ENCODE measurements at regions not wholly inside any gene's neighbourhood (a gene's known extent, or its start where the extent isn't known, plus 50 kb on each side); places are given as distances from the start of the nearest gene placed in this dataset.

GRCh38 chr4:188942606-188943005 is 803.4 kb downstream of the TRIML1 start:
- no peak for DNase-seq
- Histone ChIP-seq H3K9me3 (ENCODE audit: control insufficient read depth, low read length) (no peaks in the 10 kb centered on the region), H3K27me3 (ENCODE audit: control insufficient read depth, insufficient read depth, low read length, poor library complexity, severe bottlenecking) (no peaks in the 10 kb centered on the region), H3K4me3 (ENCODE audit: low read length) (no peak overlapping the region), H3K9ac (ENCODE audit: extremely low read depth, low read length, poor library complexity, severe bottlenecking) (no peak overlapping the region), H3K4me1 (ENCODE audit: control insufficient read depth, insufficient read depth, low read length) (no peaks in the 10 kb centered on the region), H3K27ac (ENCODE audit: low read depth, low read length) (no peak overlapping the region), H3K36me3 (ENCODE audit: control insufficient read depth, insufficient read depth, low read length) (no peaks in the 10 kb centered on the region)
- Mint-ChIP-seq H3K36me3 (ENCODE audit: low read depth) (no peaks in the 10 kb centered on the region), H3K27ac (no peak overlapping the region), H3K27me3 (ENCODE audit: insufficient read depth) (no peaks in the 10 kb centered on the region), H3K9me3 (no peaks in the 10 kb centered on the region), H3K4me1 (no peaks in the 10 kb centered on the region), H3K4me3 (no peak overlapping the region)
- 79 to 90% methylated on average over 2 of the region's 3 CpGs for whole genome bisulfite sequencing, 2 experiments (ENCODE audit: insufficient coverage in 1 of 2, insufficient read length in 1 of 2)
- TF ChIP-seq CTCF (conservative IDR thresholded peaks at IDR 0.05): no peak

DNA sequence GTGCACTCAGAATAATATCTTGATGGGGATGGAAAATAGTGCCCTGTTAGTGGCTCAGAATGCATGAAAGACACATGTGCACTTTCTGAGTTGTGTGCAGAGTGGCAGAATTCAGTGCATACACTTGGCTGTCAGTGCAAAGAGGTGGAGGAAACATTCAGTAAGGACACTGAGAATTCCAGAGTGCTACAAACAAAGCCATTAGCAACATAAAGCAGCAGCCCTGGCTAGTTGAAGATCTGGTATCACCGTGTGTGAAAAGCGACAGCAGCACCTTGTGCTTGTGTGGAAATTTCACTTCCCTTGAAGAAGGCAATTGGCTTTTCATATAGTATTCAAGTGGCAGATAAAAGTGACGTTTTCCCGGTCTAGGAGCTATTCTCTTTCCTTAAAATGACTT is 810.4 kb downstream of the TRIML1 start:
- H3K36me3 Mint-ChIP-seq (ENCODE audit: low read depth): no peaks in the 10 kb centered on the region
- H3K27me3 ChIP-seq (ENCODE audit: control insufficient read depth, insufficient read depth, low read length, poor library complexity, severe bottlenecking): peaks cover 9% of the 10 kb centered on the region
- DNase-seq: no peak
- no peak overlapping the region for H3K27ac Mint-ChIP-seq
- no peaks in the 10 kb centered on the region for H3K9me3 Mint-ChIP-seq
- no peak overlapping the region for H3K4me3 ChIP-seq (ENCODE audit: low read length)
- H3K27ac ChIP-seq (ENCODE audit: low read depth, low read length): no peak overlapping the region
- TF ChIP-seq CTCF (conservative IDR thresholded peaks at IDR 0.05): no peak
- H3K4me1 ChIP-seq (ENCODE audit: control insufficient read depth, insufficient read depth, low read length): no peaks in the 10 kb centered on the region
- no peak overlapping the region for H3K4me3 Mint-ChIP-seq
- no peak overlapping the region for H3K9ac ChIP-seq (ENCODE audit: extremely low read depth, low read length, poor library complexity, severe bottlenecking)
- no peaks in the 10 kb centered on the region for H3K9me3 ChIP-seq (ENCODE audit: control insufficient read depth, low read length)
- 81% methylated on average over 4 of the region's 4 CpGs; no CpG with 5 or more reads in 1 of the 2 experiments for WGBS, 2 experiments (ENCODE audit: insufficient coverage in 1 of 2, insufficient read length in 1 of 2)
- peaks cover 4% of the 10 kb centered on the region for H3K27me3 Mint-ChIP-seq (ENCODE audit: insufficient read depth)
- H3K4me1 Mint-ChIP-seq: no peaks in the 10 kb centered on the region
- no peaks in the 10 kb centered on the region for H3K36me3 ChIP-seq (ENCODE audit: control insufficient read depth, insufficient read depth, low read length)

DNA sequence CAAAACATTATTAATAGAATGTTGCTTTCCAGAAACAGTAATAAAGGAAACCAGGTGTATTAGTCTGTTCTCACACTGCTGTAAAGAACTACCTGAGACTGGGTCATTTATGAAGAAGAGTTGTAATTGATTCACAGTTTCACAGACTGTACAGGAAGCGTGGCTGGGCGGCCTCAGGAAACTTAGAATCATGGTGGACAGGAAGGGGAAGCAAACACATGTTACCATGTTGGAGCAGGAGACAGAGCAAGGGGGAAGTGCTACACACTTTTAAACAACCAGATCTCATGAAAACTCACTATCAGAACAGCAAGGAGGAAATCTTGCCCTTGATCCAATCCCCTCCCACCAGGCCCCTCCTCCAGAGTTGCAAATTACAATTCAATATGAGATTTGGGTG is 815.8 kb downstream of the TRIML1 start:
- 89% methylated on average over 2 of the region's 2 CpGs; no CpG with 5 or more reads in 1 of the 2 experiments for WGBS, 2 experiments (ENCODE audit: insufficient coverage in 1 of 2, insufficient read length in 1 of 2)
- Histone ChIP-seq H3K36me3 (ENCODE audit: control insufficient read depth, insufficient read depth, low read length) (no peaks in the 10 kb centered on the region), H3K4me1 (ENCODE audit: control insufficient read depth, insufficient read depth, low read length) (peaks cover 5% of the 10 kb centered on the region)

More for the DNA sequence above, 815.8 kb downstream of the TRIML1 start:
- H3K4me3 Mint-ChIP-seq: no peak overlapping the region
- no peak overlapping the region for H3K27ac ChIP-seq (ENCODE audit: low read depth, low read length)
- H3K4me1 Mint-ChIP-seq: peaks cover 15% of the 10 kb centered on the region
- TF ChIP-seq CTCF (conservative IDR thresholded peaks at IDR 0.05): no peak
- H3K4me3 ChIP-seq (ENCODE audit: low read length): no peak overlapping the region
- peaks cover 44% of the 10 kb centered on the region for H3K27me3 ChIP-seq (ENCODE audit: control insufficient read depth, insufficient read depth, low read length, poor library complexity, severe bottlenecking)
- no peak overlapping the region for H3K27ac Mint-ChIP-seq
- H3K9ac ChIP-seq (ENCODE audit: extremely low read depth, low read length, poor library complexity, severe bottlenecking): no peak overlapping the region
- DNase-seq: no peak
- peaks cover 35% of the 10 kb centered on the region for H3K27me3 Mint-ChIP-seq (ENCODE audit: insufficient read depth)
- H3K9me3 Mint-ChIP-seq: no peaks in the 10 kb centered on the region
- H3K36me3 Mint-ChIP-seq (ENCODE audit: low read depth): no peaks in the 10 kb centered on the region
- no peaks in the 10 kb centered on the region for H3K9me3 ChIP-seq (ENCODE audit: control insufficient read depth, low read length)

Data from endodermal cell (in vitro differentiated cells).